HCT116 (cell line): ENCODE measurements at regions not wholly inside any gene's neighbourhood (a gene's known extent, or its start where the extent isn't known, plus 50 kb on each side); places are given as distances from the start of the nearest gene placed in this dataset.

ENCODE experiments used
- ATAC-seq: fragments of 200-7000 bp; cut with Tn5 transposase; 2 replicates; pipeline ENCODE4 v1.9.1; 2020; ENCODE audit warnings: mild to moderate bottlenecking, moderate library complexity
- BruUV-seq: library from RNA; stranded (reverse); fragments of 400-500 nt; replicated peaks from 2 replicates; lab custom pipeline; 2021; lab: Mats Ljungman, UMichigan
- CTCF ChIA-PET: fragments of 300-600 bp; sonication (Branson Sonifier 250); formaldehyde crosslinking; loops from one replicate; lab custom pipeline; 2021; ENCODE audit warnings: antibody characterized with exemption; lab: Charles Lee
- POLR2A ChIA-PET: fragments of 300-600, 350-600 bp; sonication (Branson Sonifier 250); formaldehyde crosslinking; loops from one replicate; lab custom pipeline; 2021; ENCODE audit warnings: antibody characterized with exemption; lab: Charles Lee
- RAD21 ChIA-PET, 2 experiments: fragments of 300-600 bp; sonication (Branson Sonifier 250); formaldehyde crosslinking; loops; one replicate each; lab custom pipeline; 2023; ENCODE audit warnings: low total read pairs in 2 of 2; ENCODE audit not compliant: uncharacterized antibody in 2 of 2, unreplicated experiment in 2 of 2, low non-redundant PET in 1 of 2; lab: Charles Lee
- DNase-seq: peaks from one replicate; pipeline ENCODE4 v3.0.0-alpha.2; 2010; ENCODE audit warnings: low read depth, low spot score
- H2AFZ ChIP-seq: fragments of 200-600 bp; shearing (Covaris generic), sonication (generic); 2 replicates; pipeline ENCODE4 v1.6.1; 2017; ENCODE audit warnings: low read depth, mixed run types, mixed read lengths, antibody characterized with exemption, low read length; ENCODE audit not compliant: poor library complexity, severe bottlenecking
- H3K27ac ChIP-seq: 2 replicates; pipeline ENCODE4 v1.5.1; 2012; ENCODE audit warnings: low read depth, low read length
- H3K27me3 ChIP-seq: fragments of 200-600 bp; sonication (generic); 2 replicates; pipeline ENCODE4 v1.6.1; 2016; ENCODE audit warnings: mixed run types, low read length, mixed read lengths; ENCODE audit not compliant: insufficient read depth
- H3K36me3 ChIP-seq, 2 experiments: fragments of 200-500 bp in 1 of 2; fragments of 200-600 bp in 1 of 2; sonication (Bioruptor generic) in 1 of 2; sonication (generic) in 1 of 2; 2 replicates each; pipeline versions ENCODE4 v1.5.1 to v1.6.1; 2014 to 2016; ENCODE audit warnings: low read length in 2 of 2, inconsistent platforms in 1 of 2, mixed read lengths in 1 of 2, mixed run types in 1 of 2; ENCODE audit not compliant: insufficient read depth in 2 of 2, control insufficient read depth in 1 of 2
- H3K4me1 ChIP-seq, 2 experiments: fragments of 200-600 bp in 1 of 2; sonication (generic) in 1 of 2; 2 replicates each; pipeline versions ENCODE4 v1.5.1 to v1.6.1; 2012 to 2017; ENCODE audit warnings: low read length in 2 of 2, inconsistent platforms in 1 of 2, mild to moderate bottlenecking in 1 of 2, mixed read lengths in 1 of 2, mixed run types in 1 of 2, moderate library complexity in 1 of 2; ENCODE audit not compliant: insufficient read depth in 2 of 2, control insufficient read depth in 1 of 2
- H3K4me2 ChIP-seq: fragments of 200-600 bp; sonication (generic); 2 replicates; pipeline ENCODE4 v1.6.1; 2017; ENCODE audit warnings: mixed run types, low read length, mixed read lengths
- H3K4me3 ChIP-seq, 2 experiments: fragments of 200-600 bp in 1 of 2; sonication (generic) in 1 of 2; replicated peaks in 1 of 2; 2 replicates each; pipeline ENCODE4 v1.5.1; 2011 to 2016; ENCODE audit warnings: low read length in 2 of 2, control low read depth in 1 of 2, low read depth in 1 of 2, mild to moderate bottlenecking in 1 of 2, mixed read lengths in 1 of 2, mixed run types in 1 of 2
- H3K79me2 ChIP-seq: fragments of 200-600 bp; sonication (generic); 2 replicates; pipeline ENCODE4 v1.6.1; 2017; ENCODE audit warnings: mild to moderate bottlenecking, mixed run types, low read length, moderate library complexity, mixed read lengths; ENCODE audit not compliant: insufficient read depth
- H3K9ac ChIP-seq: fragments of 200-600 bp; sonication (generic); 2 replicates; pipeline ENCODE4 v1.6.1; 2016; ENCODE audit warnings: low read length, mixed read lengths
- H3K9me2 ChIP-seq: fragments of 200-600 bp; sonication (generic), shearing (Covaris generic); 2 replicates; pipeline ENCODE4 v1.6.1; 2017; ENCODE audit warnings: mixed run types, mild to moderate bottlenecking, moderate library complexity; ENCODE audit not compliant: insufficient read depth
- H3K9me3 ChIP-seq, 2 experiments: fragments of 200-500 bp in 1 of 2; fragments of 200-600 bp in 1 of 2; sonication (Bioruptor generic) in 1 of 2; sonication (generic) in 1 of 2; 2 replicates each; pipeline ENCODE4 v1.6.1; 2014 to 2017; ENCODE audit warnings: low read length in 2 of 2, mixed read lengths in 2 of 2, inconsistent platforms in 1 of 2, low read depth in 1 of 2, mild to moderate bottlenecking in 1 of 2, mixed run types in 1 of 2, moderate library complexity in 1 of 2; ENCODE audit not compliant: control insufficient read depth in 1 of 2, insufficient read depth in 1 of 2
- H4K20me1 ChIP-seq: fragments of 200-600 bp; sonication (generic), shearing (Covaris generic); 2 replicates; pipeline ENCODE4 v1.6.1; 2017; ENCODE audit warnings: mixed run types, mild to moderate bottlenecking, moderate library complexity; ENCODE audit not compliant: insufficient read depth
- CEBPB ChIP-seq: IDR thresholded peaks from 2 replicates; pipeline ENCODE4 v1.6.1; 2012; ENCODE audit warnings: low read depth
- EGR1 ChIP-seq: IDR thresholded peaks from 2 replicates; pipeline ENCODE4 v1.6.1; 2012; ENCODE audit warnings: low read depth
- ELF1 ChIP-seq: IDR thresholded peaks from 2 replicates; pipeline ENCODE4 v1.6.1; 2012; ENCODE audit warnings: low read depth, borderline replicate concordance
- EZH2phosphoT487 ChIP-seq: fragments of 200-600 bp; IDR thresholded peaks from 2 replicates; pipeline ENCODE4 v1.6.1; 2018; ENCODE audit warnings: antibody characterized with exemption, borderline replicate concordance
- FOSL1 ChIP-seq: IDR thresholded peaks from 2 replicates; pipeline ENCODE4 v1.6.1; 2012; ENCODE audit warnings: low read depth
- JUND ChIP-seq: IDR thresholded peaks from 2 replicates; pipeline ENCODE4 v1.6.1; 2012
- MAX ChIP-seq: IDR thresholded peaks from 2 replicates; pipeline ENCODE4 v1.6.1; 2012
- RAD21 ChIP-seq: IDR thresholded peaks from 2 replicates; pipeline ENCODE4 v1.6.1; 2012; ENCODE audit warnings: low read depth, mild to moderate bottlenecking
- SRF ChIP-seq: IDR thresholded peaks from 2 replicates; pipeline ENCODE4 v1.6.1; 2012; ENCODE audit warnings: low read depth
- TCF7L2 ChIP-seq: IDR thresholded peaks from 2 replicates; pipeline ENCODE4 v1.7.0; 2011; ENCODE audit warnings: borderline replicate concordance, inconsistent platforms; ENCODE audit not compliant: insufficient read depth, insufficient read length; ENCODE audit errors: extremely low read depth
- ZFX ChIP-seq: fragments of 450-650 bp; IDR thresholded peaks from 2 replicates; pipeline ENCODE4 v1.6.1; 2017
- ZNF274 ChIP-seq: fragments of 200-500 bp; sonication (Bioruptor generic); IDR thresholded peaks from 2 replicates; pipeline ENCODE4 v1.6.1; 2014; ENCODE audit warnings: mild to moderate bottlenecking, low read depth, low read length, inconsistent platforms
- intact Hi-C: fragments of 100-400 bp; cut with micrococcal nuclease; formaldehyde crosslinking; loops from 2 replicates; pipeline ENCODE4 v1.10.0; 2022
- TF ChIP-seq, protein P1 (sequence below): IDR thresholded peaks from 2 replicates; pipeline ENCODE4 v1.6.1; 2012; ENCODE audit warnings: low read depth
- TF ChIP-seq, protein P2 (sequence below): IDR thresholded peaks from 2 replicates; pipeline ENCODE4 v1.6.1; 2011; ENCODE audit warnings: mild to moderate bottlenecking, low read length, moderate library complexity; ENCODE audit not compliant: insufficient replicate concordance; ENCODE audit errors: extremely low read depth
- TF ChIP-seq, protein P3 (sequence below): IDR thresholded peaks from 2 replicates; pipeline ENCODE4 v1.6.1; 2012
- TF ChIP-seq, protein P4 (sequence below), 3 experiments: fragments of 200-600 bp in 1 of 3; sonication (generic) in 1 of 3; IDR thresholded peaks in 2 of 3; conservative IDR thresholded peaks in 1 of 3; 2 replicates each; pipeline ENCODE4 v1.5.1; 2012 to 2017; ENCODE audit warnings: low read depth in 2 of 3, low read length in 2 of 3, antibody characterized with exemption in 1 of 3, borderline replicate concordance in 1 of 3, control low read depth in 1 of 3, mild to moderate bottlenecking in 1 of 3, mixed read lengths in 1 of 3, mixed run types in 1 of 3, moderate library complexity in 1 of 3; ENCODE audit not compliant: insufficient read depth in 1 of 3

GRCh38 chr3:177567833-177568232 lies 370.6 kb upstream of the TBL1XR1 start:
- H3K27ac ChIP-seq = no peak overlapping the region
- ATAC-seq (no peak), DNase-seq (no peak)
- no peak overlapping the region for H3K9ac ChIP-seq
- ChIA-PET CTCF (no interaction called here), POLR2A (no interaction called here), RAD21 (no interaction called here)
- no peaks in the 10 kb centered on the region for H3K9me2 ChIP-seq
- no peaks in the 10 kb centered on the region for H3K27me3 ChIP-seq
- no peak overlapping the region for H3K4me3 ChIP-seq
- no peak for TF ChIP-seq FOSL1
- no peak for TF ChIP-seq EZH2phosphoT487
- TF ChIP-seq JUND = no peak
- TF ChIP-seq SRF = no peak
- TF ChIP-seq, protein P1, sequence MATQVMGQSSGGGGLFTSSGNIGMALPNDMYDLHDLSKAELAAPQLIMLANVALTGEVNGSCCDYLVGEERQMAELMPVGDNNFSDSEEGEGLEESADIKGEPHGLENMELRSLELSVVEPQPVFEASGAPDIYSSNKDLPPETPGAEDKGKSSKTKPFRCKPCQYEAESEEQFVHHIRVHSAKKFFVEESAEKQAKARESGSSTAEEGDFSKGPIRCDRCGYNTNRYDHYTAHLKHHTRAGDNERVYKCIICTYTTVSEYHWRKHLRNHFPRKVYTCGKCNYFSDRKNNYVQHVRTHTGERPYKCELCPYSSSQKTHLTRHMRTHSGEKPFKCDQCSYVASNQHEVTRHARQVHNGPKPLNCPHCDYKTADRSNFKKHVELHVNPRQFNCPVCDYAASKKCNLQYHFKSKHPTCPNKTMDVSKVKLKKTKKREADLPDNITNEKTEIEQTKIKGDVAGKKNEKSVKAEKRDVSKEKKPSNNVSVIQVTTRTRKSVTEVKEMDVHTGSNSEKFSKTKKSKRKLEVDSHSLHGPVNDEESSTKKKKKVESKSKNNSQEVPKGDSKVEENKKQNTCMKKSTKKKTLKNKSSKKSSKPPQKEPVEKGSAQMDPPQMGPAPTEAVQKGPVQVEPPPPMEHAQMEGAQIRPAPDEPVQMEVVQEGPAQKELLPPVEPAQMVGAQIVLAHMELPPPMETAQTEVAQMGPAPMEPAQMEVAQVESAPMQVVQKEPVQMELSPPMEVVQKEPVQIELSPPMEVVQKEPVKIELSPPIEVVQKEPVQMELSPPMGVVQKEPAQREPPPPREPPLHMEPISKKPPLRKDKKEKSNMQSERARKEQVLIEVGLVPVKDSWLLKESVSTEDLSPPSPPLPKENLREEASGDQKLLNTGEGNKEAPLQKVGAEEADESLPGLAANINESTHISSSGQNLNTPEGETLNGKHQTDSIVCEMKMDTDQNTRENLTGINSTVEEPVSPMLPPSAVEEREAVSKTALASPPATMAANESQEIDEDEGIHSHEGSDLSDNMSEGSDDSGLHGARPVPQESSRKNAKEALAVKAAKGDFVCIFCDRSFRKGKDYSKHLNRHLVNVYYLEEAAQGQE = no peak
- TF ChIP-seq RAD21 = no peak
- TF ChIP-seq CEBPB = no peak
- TF ChIP-seq TCF7L2 = no peak
- TF ChIP-seq, protein P2, sequence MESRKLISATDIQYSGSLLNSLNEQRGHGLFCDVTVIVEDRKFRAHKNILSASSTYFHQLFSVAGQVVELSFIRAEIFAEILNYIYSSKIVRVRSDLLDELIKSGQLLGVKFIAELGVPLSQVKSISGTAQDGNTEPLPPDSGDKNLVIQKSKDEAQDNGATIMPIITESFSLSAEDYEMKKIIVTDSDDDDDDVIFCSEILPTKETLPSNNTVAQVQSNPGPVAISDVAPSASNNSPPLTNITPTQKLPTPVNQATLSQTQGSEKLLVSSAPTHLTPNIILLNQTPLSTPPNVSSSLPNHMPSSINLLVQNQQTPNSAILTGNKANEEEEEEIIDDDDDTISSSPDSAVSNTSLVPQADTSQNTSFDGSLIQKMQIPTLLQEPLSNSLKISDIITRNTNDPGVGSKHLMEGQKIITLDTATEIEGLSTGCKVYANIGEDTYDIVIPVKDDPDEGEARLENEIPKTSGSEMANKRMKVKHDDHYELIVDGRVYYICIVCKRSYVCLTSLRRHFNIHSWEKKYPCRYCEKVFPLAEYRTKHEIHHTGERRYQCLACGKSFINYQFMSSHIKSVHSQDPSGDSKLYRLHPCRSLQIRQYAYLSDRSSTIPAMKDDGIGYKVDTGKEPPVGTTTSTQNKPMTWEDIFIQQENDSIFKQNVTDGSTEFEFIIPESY = no peak
- TF ChIP-seq ELF1 = no peak
- TF ChIP-seq MAX = no peak
- TF ChIP-seq, protein P3, sequence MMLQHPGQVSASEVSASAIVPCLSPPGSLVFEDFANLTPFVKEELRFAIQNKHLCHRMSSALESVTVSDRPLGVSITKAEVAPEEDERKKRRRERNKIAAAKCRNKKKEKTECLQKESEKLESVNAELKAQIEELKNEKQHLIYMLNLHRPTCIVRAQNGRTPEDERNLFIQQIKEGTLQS = no peak
- no peak for TF ChIP-seq ZNF274
- no peak for TF ChIP-seq EGR1
- TF ChIP-seq ZFX = no peak
- TF ChIP-seq, protein P4, sequence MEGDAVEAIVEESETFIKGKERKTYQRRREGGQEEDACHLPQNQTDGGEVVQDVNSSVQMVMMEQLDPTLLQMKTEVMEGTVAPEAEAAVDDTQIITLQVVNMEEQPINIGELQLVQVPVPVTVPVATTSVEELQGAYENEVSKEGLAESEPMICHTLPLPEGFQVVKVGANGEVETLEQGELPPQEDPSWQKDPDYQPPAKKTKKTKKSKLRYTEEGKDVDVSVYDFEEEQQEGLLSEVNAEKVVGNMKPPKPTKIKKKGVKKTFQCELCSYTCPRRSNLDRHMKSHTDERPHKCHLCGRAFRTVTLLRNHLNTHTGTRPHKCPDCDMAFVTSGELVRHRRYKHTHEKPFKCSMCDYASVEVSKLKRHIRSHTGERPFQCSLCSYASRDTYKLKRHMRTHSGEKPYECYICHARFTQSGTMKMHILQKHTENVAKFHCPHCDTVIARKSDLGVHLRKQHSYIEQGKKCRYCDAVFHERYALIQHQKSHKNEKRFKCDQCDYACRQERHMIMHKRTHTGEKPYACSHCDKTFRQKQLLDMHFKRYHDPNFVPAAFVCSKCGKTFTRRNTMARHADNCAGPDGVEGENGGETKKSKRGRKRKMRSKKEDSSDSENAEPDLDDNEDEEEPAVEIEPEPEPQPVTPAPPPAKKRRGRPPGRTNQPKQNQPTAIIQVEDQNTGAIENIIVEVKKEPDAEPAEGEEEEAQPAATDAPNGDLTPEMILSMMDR (IDR thresholded peaks at IDR 0.05 in 2 of 3, conservative IDR thresholded peaks at IDR 0.05 in 1 of 3; ENCODE audit: borderline replicate concordance in 1 of 3, insufficient read depth in 1 of 3, low read depth in 2 of 3, low read length in 2 of 3) = no peak
- no peaks in the 10 kb centered on the region for H3K9me3 ChIP-seq
- no peaks in the 10 kb centered on the region for H3K79me2 ChIP-seq
- H2AFZ ChIP-seq = no peak overlapping the region
- BruUV-seq = no TSS peak
- no peak overlapping the region for H3K4me2 ChIP-seq
- H3K36me3 ChIP-seq = no peaks in the 10 kb centered on the region
- no peaks in the 10 kb centered on the region for H3K4me1 ChIP-seq
- no peaks in the 10 kb centered on the region for H4K20me1 ChIP-seq
- intact Hi-C loops = no loop called here
